Naive thymus-derived CD4-positive, alpha-beta T cell (primary cell): ENCODE measurements at regions not wholly inside any gene's neighbourhood (a gene's known extent, or its start where the extent isn't known, plus 50 kb on each side); places are given as distances from the start of the nearest gene placed in this dataset.

Source experiments
- ATAC-seq: fragments of 150-1000 bp; cut with Tn5 transposase; 2 replicates; pipeline ENCODE4 v1.10.0; 2021; ENCODE audit warnings: mild to moderate bottlenecking, moderate library complexity
- CTCF ChIA-PET: fragments of 350-600 bp; sonication (Branson Sonifier 250); formaldehyde crosslinking; loops from one replicate; lab custom pipeline; 2021; ENCODE audit warnings: antibody characterized with exemption; lab: Charles Lee
- POLR2A ChIA-PET: fragments of 350-600 bp; sonication (Branson Sonifier 250); formaldehyde crosslinking; loops from one replicate; lab custom pipeline; 2021; ENCODE audit warnings: antibody characterized with exemption, inconsistent platforms; lab: Charles Lee
- DNase-seq, 9 donors: peaks; one replicate each; pipeline versions ENCODE4 v3.0.0 to v3.0.0-alpha.2; 2020 to 2022; ENCODE audit warnings: mixed read lengths in 1 of 9
- H3K27ac ChIP-seq: one replicate; pipeline ENCODE4 v1.7.0; 2013; ENCODE audit warnings: mild to moderate bottlenecking, low read depth, low read length, moderate library complexity
- H3K27me3 ChIP-seq, 2 donors: one replicate each; pipeline ENCODE4 v1.7.0; 2013; ENCODE audit warnings: low read length in 2 of 2, mild to moderate bottlenecking in 2 of 2, moderate library complexity in 2 of 2; ENCODE audit not compliant: control insufficient read depth in 2 of 2, insufficient read depth in 2 of 2
- H3K36me3 ChIP-seq, 3 experiments: 1 replicate in 2 of 3; 2 replicates in 1 of 3; pipeline ENCODE4 v1.7.0; 2013; ENCODE audit warnings: low read length in 3 of 3, mild to moderate bottlenecking in 3 of 3, moderate library complexity in 1 of 3; ENCODE audit not compliant: insufficient read depth in 3 of 3, control insufficient read depth in 2 of 3
- H3K4me1 ChIP-seq, 2 donors: one replicate each; pipeline ENCODE4 v1.7.0; 2013; ENCODE audit warnings: low read length in 2 of 2, mild to moderate bottlenecking in 2 of 2, moderate library complexity in 1 of 2; ENCODE audit not compliant: control insufficient read depth in 2 of 2, insufficient read depth in 2 of 2
- H3K4me3 ChIP-seq: 2 replicates; pipeline ENCODE4 v1.7.0; 2013; ENCODE audit warnings: mild to moderate bottlenecking, low read length
- H3K9me3 ChIP-seq, 3 experiments: 1 replicate in 2 of 3; 2 replicates in 1 of 3; pipeline ENCODE4 v1.7.0; 2013; ENCODE audit warnings: low read length in 3 of 3; ENCODE audit not compliant: control insufficient read depth in 2 of 3
- H3K27ac Mint-ChIP-seq, 9 donors: one replicate each; pipeline ENCODE4 v1.8.0; 2020 to 2022; ENCODE audit warnings: mixed read lengths in 9 of 9, mild to moderate bottlenecking in 8 of 9, moderate library complexity in 5 of 9, inconsistent platforms in 2 of 9
- H3K27me3 Mint-ChIP-seq, 5 donors: one replicate each; pipeline ENCODE4 v1.8.0; 2021 to 2022; ENCODE audit warnings: mixed read lengths in 5 of 5, mild to moderate bottlenecking in 1 of 5
- H3K36me3 Mint-ChIP-seq, 5 donors: one replicate each; pipeline ENCODE4 v1.8.0; 2020 to 2022; ENCODE audit warnings: mixed read lengths in 5 of 5, mild to moderate bottlenecking in 3 of 5, inconsistent platforms in 1 of 5
- H3K4me1 Mint-ChIP-seq, 7 donors: one replicate each; pipeline ENCODE4 v1.8.0; 2020 to 2022; ENCODE audit warnings: mixed read lengths in 7 of 7, mild to moderate bottlenecking in 3 of 7, inconsistent platforms in 1 of 7
- H3K4me3 Mint-ChIP-seq, 10 donors: one replicate each; pipeline ENCODE4 v1.8.0; 2020 to 2022; ENCODE audit warnings: mild to moderate bottlenecking in 10 of 10, mixed read lengths in 10 of 10, moderate library complexity in 6 of 10, inconsistent platforms in 2 of 10
- H3K9me3 Mint-ChIP-seq, 11 donors: one replicate each; pipeline ENCODE4 v1.8.0; 2020 to 2022; ENCODE audit warnings: mixed read lengths in 11 of 11, mild to moderate bottlenecking in 4 of 11, inconsistent platforms in 1 of 11, moderate library complexity in 1 of 11
- intact Hi-C, 2 donors: fragments of 100-400 bp; cut with micrococcal nuclease; formaldehyde crosslinking; loops; one replicate each; pipeline ENCODE4 v1.15.1; 2023

- Histone ChIP-seq H3K4me1 (no peaks in the 10 kb centered on the region), H3K4me3 (no peak overlapping the region), H3K36me3 (no peaks in the 10 kb centered on the region), H3K27me3 (no peaks in the 10 kb centered on the region), H3K9me3 (no peaks in the 10 kb centered on the region), H3K27ac (no peak overlapping the region)
- Mint-ChIP-seq H3K27ac (no peak overlapping the region), H3K4me3 (no peak overlapping the region), H3K4me1 (peaks cover 0 to 5% (median 0%) of the 10 kb centered on the region in 7 donors), H3K27me3 (peaks cover 0 to 3% (median 0%) of the 10 kb centered on the region in 5 donors), H3K9me3 (no peaks in the 10 kb centered on the region), H3K36me3 (no peaks in the 10 kb centered on the region)
- no peak for ATAC-seq
- DNase-seq: no peak
- POLR2A ChIA-PET: no interaction called here
- intact Hi-C loops: no loop called here
- CTCF ChIA-PET: no interaction called here
Observed at GRCh38 chr2:42920446-42921146, 128.2 kb upstream of the HAAO start.

- Histone ChIP-seq H3K27me3 (no peaks in the 10 kb centered on the region), H3K4me3 (no peak overlapping the region), H3K9me3 (no peaks in the 10 kb centered on the region), H3K4me1 (no peaks in the 10 kb centered on the region), H3K27ac (no peak overlapping the region), H3K36me3 (no peaks in the 10 kb centered on the region)
- H3K4me3 Mint-ChIP-seq: no peak overlapping the region
- peaks cover 0 to 5% (median 0%) of the 10 kb centered on the region in 7 donors for H3K4me1 Mint-ChIP-seq
- no peak overlapping the region for H3K27ac Mint-ChIP-seq
- peaks cover 0 to 3% (median 0%) of the 10 kb centered on the region in 5 donors for H3K27me3 Mint-ChIP-seq
- no peak for DNase-seq
- CTCF ChIA-PET: no interaction called here
- H3K36me3 Mint-ChIP-seq: no peaks in the 10 kb centered on the region
- intact Hi-C loops: no loop called here
- H3K9me3 Mint-ChIP-seq: no peaks in the 10 kb centered on the region
- POLR2A ChIA-PET: no interaction called here
- no peak for ATAC-seq
Observed at GRCh38 chr2:42918671-42919318, 126.4 kb upstream of the HAAO start.

DNA sequence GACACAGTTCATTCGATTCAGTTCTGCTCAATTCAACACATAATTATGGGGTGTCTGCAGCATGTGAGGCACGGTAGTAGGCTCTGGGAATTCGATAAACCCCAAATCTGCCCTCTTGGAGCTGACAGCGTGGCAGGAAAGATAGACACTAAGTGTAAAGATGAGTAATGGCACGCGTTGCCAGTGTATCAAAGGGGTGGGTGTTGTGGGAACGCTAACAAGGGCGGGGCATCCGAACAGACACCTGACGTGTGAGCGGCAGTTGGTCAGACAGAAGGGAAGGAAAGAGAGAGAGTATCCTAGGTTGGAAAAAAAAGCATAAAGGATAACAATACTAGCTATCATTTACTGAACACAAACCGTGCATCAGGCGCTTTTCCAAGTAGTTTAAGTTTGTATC is 125.7 kb upstream of the HAAO start:
- ChIA-PET CTCF (no interaction called here), POLR2A (no interaction called here)
- no peaks in the 10 kb centered on the region for H3K9me3 Mint-ChIP-seq
- peaks cover 0 to 7% (median 5%) of the 10 kb centered on the region in 7 donors for H3K4me1 Mint-ChIP-seq
- peaks cover 0 to 3% (median 0%) of the 10 kb centered on the region in 5 donors for H3K27me3 Mint-ChIP-seq
- no peaks in the 10 kb centered on the region for H3K36me3 Mint-ChIP-seq
- no peaks in the 10 kb centered on the region for H3K27me3 ChIP-seq
- intact Hi-C loops: no loop called here
- H3K9me3 ChIP-seq: no peaks in the 10 kb centered on the region
- no peak overlapping the region for H3K4me3 ChIP-seq
- no peak overlapping the region for H3K27ac Mint-ChIP-seq
- H3K4me3 Mint-ChIP-seq: no peak overlapping the region
- H3K27ac ChIP-seq: no peak overlapping the region
- H3K36me3 ChIP-seq: no peaks in the 10 kb centered on the region
- ATAC-seq (no peak), DNase-seq (no peak)
- no peaks in the 10 kb centered on the region for H3K4me1 ChIP-seq

DNA sequence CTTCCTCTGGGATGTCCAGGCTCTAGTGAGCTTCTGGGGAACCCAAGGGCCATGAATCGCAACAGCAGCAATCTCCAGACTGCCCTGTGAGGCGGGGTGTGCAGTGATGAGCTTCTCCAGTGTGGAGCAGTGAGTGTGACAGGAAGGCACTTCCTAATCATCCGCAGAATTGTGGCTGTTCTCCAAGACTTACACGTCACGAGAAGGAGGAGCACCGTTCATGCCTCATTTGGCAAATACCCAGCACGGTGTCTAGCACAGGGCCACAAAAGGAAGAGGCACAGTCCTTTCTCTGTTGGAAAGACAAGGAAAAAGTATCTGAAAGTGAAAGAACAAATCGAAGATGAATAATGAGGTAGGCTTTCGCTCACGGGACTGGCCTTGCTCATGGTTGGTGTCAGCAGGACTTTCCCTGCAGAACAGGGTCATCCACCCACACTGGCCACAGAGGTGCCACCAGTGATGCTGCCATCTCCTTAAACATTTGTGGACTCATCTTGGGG is 125.1 kb upstream of the HAAO start:
- intact Hi-C loops: no loop called here
- H3K27me3 ChIP-seq: no peaks in the 10 kb centered on the region
- no peaks in the 10 kb centered on the region for H3K9me3 ChIP-seq
- no peaks in the 10 kb centered on the region for H3K36me3 ChIP-seq
- CTCF ChIA-PET: no interaction called here
- Mint-ChIP-seq H3K9me3 (no peaks in the 10 kb centered on the region), H3K27ac (no peak overlapping the region), H3K4me1 (peaks cover 0 to 10% (median 5%) of the 10 kb centered on the region in 7 donors), H3K4me3 (no peak overlapping the region), H3K36me3 (no peaks in the 10 kb centered on the region), H3K27me3 (peaks cover 0 to 3% (median 0%) of the 10 kb centered on the region in 5 donors)
- H3K27ac ChIP-seq: no peak overlapping the region
- no peak overlapping the region for H3K4me3 ChIP-seq
- no peak for DNase-seq
- POLR2A ChIA-PET: no interaction called here
- H3K4me1 ChIP-seq: no peaks in the 10 kb centered on the region
- no peak for ATAC-seq

DNA sequence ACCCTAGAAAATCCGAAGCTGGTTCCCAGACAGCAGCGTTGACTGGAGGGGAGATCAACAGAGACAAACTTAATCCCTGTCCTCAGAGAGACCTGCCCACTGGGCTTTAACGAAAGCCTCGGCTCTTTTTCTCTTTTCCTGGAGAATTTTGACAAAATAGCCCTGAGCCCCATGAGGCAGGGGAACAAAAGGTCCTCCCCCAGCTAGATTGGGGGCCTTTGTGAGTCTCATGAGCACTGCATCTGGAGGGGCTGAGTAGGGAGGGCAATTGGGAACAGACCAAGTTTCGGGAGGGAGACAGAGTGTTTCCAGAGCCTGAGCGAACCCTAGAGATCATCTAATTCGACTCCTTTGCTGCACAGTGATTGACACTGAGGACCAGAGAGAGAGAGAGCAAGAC is 123.9 kb upstream of the HAAO start:
- POLR2A ChIA-PET: no interaction called here
- H3K36me3 ChIP-seq: no peaks in the 10 kb centered on the region
- H3K4me1 ChIP-seq: no peaks in the 10 kb centered on the region
- H3K4me3 ChIP-seq: no peak overlapping the region
- ATAC-seq (no peak), DNase-seq (no peak)
- no peak overlapping the region for H3K27ac ChIP-seq
- no peaks in the 10 kb centered on the region for H3K9me3 ChIP-seq
- H3K27me3 Mint-ChIP-seq: peaks cover 0 to 3% (median 0%) of the 10 kb centered on the region in 5 donors
- no peaks in the 10 kb centered on the region for H3K36me3 Mint-ChIP-seq
- CTCF ChIA-PET: no interaction called here
- intact Hi-C loops: no loop called here
- no peak overlapping the region for H3K27ac Mint-ChIP-seq
- H3K27me3 ChIP-seq: no peaks in the 10 kb centered on the region
- H3K4me3 Mint-ChIP-seq: no peak overlapping the region
- peaks cover 0 to 10% (median 5%) of the 10 kb centered on the region in 7 donors for H3K4me1 Mint-ChIP-seq
- no peaks in the 10 kb centered on the region for H3K9me3 Mint-ChIP-seq

GRCh38 chr2:42914860-42915259 is 122.5 kb upstream of the HAAO start:
- CTCF ChIA-PET: no interaction called here
- no peak overlapping the region for H3K27ac ChIP-seq
- no peaks in the 10 kb centered on the region for H3K9me3 ChIP-seq
- no peaks in the 10 kb centered on the region for H3K36me3 ChIP-seq
- intact Hi-C loops: no loop called here
- Mint-ChIP-seq H3K36me3 (no peaks in the 10 kb centered on the region), H3K27me3 (peaks cover 0 to 8% (median 3%) of the 10 kb centered on the region in 5 donors), H3K4me3 (no peak overlapping the region), H3K4me1 (peaks cover 0 to 10% (median 5%) of the 10 kb centered on the region in 7 donors), H3K27ac (no peak overlapping the region), H3K9me3 (no peaks in the 10 kb centered on the region)
- H3K4me1 ChIP-seq: no peaks in the 10 kb centered on the region
- DNase-seq (no peak), ATAC-seq (no peak)
- H3K4me3 ChIP-seq: no peak overlapping the region
- no peaks in the 10 kb centered on the region for H3K27me3 ChIP-seq
- POLR2A ChIA-PET: no interaction called here

GRCh38 chr2:42914314-42914713 is 121.9 kb upstream of the HAAO start:
- DNase-seq: no peak
- H3K36me3 ChIP-seq: no peaks in the 10 kb centered on the region
- H3K4me1 ChIP-seq: no peaks in the 10 kb centered on the region
- no peak overlapping the region for H3K4me3 ChIP-seq
- H3K4me1 Mint-ChIP-seq: peaks cover 0 to 10% (median 5%) of the 10 kb centered on the region in 7 donors
- intact Hi-C loops: no loop called here
- H3K4me3 Mint-ChIP-seq: no peak overlapping the region
- CTCF ChIA-PET: no interaction called here
- no peaks in the 10 kb centered on the region for H3K9me3 ChIP-seq
- no peaks in the 10 kb centered on the region for H3K36me3 Mint-ChIP-seq
- H3K27me3 Mint-ChIP-seq: peaks cover 0 to 8% (median 3%) of the 10 kb centered on the region in 5 donors
- POLR2A ChIA-PET: no interaction called here
- no peak overlapping the region for H3K27ac ChIP-seq
- ATAC-seq: no peak
- no peak overlapping the region for H3K27ac Mint-ChIP-seq
- H3K9me3 Mint-ChIP-seq: no peaks in the 10 kb centered on the region
- H3K27me3 ChIP-seq: no peaks in the 10 kb centered on the region
